Epithelial cell of esophagus (primary cell): ENCODE measurements at regions not wholly inside any gene's neighbourhood (a gene's known extent, or its start where the extent isn't known, plus 50 kb on each side); places are given as distances from the start of the nearest gene placed in this dataset.
"Not testable (repeated sequence)": the region's sequence is repeated elsewhere in the genome, so short reads cannot be mapped to it uniquely, and the experiment has no call there.

Experiments used
- DNase-seq: peaks from one replicate; pipeline ENCODE4 v3.0.0; 2010; ENCODE audit warnings: low read depth
- H3K4me3 ChIP-seq: 2 replicates; pipeline ENCODE4 v1.5.1; 2011; ENCODE audit warnings: mild to moderate bottlenecking, low read length, control low read depth
- TF ChIP-seq, protein P1 (sequence below): IDR thresholded peaks from 2 replicates; pipeline ENCODE4 v1.5.1; 2011; ENCODE audit warnings: low read depth, mild to moderate bottlenecking, low read length, control low read depth, inconsistent platforms; ENCODE audit not compliant: insufficient read depth; ENCODE audit errors: missing control alignments

DNA sequence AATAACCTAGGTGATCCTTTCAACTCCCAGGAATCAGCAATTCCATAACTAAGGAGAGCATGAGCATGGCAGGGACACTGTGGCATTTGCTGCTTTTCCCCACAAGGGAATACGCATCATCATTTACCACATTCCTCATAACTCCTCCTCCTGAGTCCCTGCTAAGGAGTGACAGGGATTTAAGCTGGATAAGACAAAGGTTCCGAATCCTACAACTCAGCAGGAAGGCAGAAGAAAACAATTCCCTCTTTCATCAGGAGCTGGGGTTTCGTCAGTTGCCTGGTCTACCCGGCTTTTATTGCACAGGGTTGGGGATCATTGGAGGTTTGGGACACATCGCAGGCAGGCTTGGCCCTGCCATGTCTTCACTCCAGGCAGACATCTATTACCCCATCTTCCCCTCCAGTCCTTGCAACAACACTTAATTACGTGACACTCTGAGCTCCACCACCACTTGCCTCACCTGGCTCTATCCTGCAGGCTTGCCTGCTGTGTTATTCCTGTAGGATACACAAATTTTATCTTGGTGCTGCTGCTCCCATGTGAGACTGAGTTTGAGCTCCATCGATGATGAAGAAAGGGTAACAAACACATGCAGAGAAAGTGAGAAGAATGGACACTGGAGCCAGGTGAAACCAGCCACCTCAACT lies 563.0 kb upstream of the KLF4 start:
- no peak overlapping the region for H3K4me3 ChIP-seq
- no peak for DNase-seq
- TF ChIP-seq, protein P1, sequence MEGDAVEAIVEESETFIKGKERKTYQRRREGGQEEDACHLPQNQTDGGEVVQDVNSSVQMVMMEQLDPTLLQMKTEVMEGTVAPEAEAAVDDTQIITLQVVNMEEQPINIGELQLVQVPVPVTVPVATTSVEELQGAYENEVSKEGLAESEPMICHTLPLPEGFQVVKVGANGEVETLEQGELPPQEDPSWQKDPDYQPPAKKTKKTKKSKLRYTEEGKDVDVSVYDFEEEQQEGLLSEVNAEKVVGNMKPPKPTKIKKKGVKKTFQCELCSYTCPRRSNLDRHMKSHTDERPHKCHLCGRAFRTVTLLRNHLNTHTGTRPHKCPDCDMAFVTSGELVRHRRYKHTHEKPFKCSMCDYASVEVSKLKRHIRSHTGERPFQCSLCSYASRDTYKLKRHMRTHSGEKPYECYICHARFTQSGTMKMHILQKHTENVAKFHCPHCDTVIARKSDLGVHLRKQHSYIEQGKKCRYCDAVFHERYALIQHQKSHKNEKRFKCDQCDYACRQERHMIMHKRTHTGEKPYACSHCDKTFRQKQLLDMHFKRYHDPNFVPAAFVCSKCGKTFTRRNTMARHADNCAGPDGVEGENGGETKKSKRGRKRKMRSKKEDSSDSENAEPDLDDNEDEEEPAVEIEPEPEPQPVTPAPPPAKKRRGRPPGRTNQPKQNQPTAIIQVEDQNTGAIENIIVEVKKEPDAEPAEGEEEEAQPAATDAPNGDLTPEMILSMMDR = no peak

DNA sequence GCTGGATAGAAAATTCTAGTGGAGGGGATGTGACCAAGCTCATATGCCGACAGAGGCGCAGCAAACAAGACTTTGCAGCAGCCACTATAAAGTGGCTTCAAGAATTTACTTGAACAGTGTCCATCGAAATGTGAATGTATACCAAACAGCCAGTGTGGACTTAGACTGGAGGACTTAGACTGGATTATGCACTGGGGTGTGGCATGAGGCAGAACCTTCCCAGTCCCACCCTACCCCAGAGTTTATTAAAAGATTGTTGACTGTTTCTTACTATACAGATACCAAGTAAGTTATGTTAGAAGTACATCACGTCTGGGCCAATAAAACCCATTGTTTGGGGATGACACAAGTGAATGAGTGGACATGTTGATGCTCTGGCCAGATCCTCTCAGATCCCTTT lies 561.3 kb upstream of the KLF4 start:
- TF ChIP-seq, protein P1 = no peak

DNA sequence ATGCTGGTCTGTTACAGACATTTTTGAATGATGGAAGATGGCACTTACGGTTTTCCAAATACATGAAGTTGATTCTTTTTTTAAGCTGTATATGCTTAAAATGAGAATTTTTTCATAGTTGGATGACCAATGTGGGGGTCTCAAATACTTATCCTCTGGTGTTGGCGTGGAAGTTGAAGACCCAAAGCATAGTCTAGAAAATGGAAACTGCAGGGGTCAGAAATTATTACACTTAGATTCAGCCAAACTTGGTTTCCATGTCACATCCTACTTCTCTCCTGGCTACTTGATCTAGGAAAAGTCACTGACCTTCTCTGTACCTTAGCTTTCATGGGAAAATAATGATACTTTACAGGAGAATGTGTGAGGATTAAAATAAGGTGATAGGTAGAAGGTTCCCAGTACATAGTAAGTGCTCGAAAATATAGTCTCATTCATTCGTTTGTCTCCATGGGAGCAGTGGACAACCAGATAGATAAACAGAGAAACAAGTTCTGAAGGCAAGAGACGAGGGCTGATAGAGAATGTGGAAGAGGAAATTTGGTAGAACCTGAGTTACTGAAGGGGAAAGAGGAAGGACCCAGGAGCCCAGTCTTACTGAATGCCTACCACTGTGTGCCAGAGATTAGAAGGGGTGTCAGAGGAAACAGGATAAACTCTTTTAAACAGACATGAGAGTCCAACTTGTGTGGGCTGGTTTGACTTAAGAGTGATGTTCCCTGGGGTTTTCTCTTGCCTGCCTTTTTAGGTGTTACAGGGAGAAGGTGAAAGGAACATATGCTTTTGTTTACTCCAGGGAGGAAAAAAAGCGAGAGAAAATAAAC lies 560.3 kb upstream of the KLF4 start:
- TF ChIP-seq, protein P1 = no peak
- DNase-seq = no peak
- H3K4me3 ChIP-seq = no peak overlapping the region

More for the DNA sequence above, 561.3 kb upstream of the KLF4 start:
- no peak overlapping the region for H3K4me3 ChIP-seq
- DNase-seq = no peak

DNA sequence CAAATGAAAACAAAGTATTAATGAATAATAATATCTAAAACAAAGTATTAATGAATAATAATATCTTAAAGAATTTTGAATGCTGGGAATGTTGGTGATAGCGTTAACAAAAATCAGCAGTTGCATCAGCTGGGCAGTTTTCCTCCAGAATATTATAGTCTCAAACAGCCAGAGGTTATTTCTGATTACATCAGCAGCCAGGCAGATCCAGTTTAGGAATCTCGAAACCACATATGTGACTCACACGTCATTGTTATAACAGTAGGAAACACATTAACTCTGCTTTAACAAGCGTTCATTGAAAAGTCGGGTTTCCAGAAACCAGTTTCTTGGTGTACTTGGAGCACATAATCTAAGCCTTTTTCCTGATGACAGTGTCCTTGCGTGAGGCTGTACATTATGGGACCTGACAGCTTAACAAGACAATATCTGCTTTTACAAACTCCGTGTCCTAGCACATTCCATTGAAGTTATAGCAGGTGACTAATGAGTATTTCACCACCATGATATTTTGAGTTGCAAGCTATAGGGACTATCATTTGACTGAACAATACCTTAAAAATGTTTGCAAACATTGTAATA lies 559.5 kb upstream of the KLF4 start:
- DNase-seq = peak; percentile 93
- H3K4me3 ChIP-seq = no peak overlapping the region
- TF ChIP-seq, protein P1 = no peak

DNA sequence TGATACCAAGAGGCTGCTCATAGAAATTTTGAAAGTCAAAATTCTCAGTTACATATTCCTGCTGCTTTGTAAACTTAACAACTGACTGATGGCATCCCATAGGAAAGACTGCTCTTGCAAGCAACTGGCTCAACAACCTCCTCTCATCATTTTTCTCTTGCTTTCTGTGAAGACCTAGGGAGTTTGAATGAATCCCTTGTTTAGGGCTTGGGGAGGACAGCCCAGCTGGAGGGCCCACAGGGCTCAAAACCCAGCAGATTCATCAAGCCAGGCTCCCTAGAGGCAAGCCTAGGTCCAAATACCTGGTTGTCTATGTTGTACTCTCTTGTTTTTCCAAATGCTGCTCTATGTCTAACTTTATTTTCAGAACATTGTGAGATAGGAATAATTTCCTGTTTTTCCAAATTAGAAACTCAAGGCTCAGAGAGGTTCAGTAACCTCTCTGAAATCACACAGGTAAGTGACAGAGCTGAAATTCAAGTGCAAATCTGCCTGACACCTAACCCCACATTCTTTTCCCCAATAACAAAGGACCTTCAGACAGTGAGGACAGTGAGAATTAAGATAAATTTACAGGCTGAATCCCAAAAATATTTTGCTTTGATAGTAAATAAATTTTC lies 558.9 kb upstream of the KLF4 start:
- TF ChIP-seq, protein P1 = no peak
- DNase-seq = no peak
- no peak overlapping the region for H3K4me3 ChIP-seq

DNA sequence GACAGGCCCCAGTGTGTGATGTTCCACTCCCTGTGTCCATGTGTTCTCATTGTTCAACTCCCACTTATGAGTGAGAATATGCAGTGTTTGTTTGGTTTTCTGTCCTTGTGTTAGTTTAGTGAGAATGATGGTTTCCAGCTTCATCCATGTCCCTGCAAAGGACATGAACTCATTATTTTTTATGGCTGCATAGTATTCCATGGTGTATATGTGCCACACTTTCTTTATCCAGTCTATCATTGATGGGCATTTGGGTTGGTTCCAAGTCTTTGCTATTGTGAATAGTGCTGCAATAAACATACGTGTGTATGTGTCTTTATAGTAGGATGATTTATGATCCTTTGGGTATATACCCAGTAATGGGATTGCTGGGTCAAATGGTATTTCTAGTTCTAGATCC lies 558.2 kb upstream of the KLF4 start:
- not testable (repeated sequence) for H3K4me3 ChIP-seq, DNase-seq

DNA sequence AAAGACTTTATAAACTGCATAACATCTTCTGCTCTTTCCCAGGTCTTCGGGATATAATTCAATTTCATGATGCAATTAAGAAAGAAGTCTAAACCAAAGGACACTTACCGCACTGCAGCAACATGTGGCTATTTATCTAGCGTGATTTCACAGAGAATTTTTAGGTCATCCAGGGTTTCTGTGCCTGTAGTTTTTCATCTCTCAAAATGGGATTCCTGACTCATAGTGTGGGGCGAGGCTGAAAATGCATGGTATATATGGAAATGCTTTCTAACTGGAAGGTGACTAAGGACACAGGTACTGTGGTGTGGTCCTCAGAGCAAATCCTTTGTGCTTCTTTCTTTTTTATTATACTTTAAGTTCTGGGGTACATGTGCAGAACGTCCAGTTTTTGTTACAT lies 557.7 kb upstream of the KLF4 start:
- no peak overlapping the region for H3K4me3 ChIP-seq
- DNase-seq = peak; percentile 73
- TF ChIP-seq, protein P1 = no peak
